Cardiac muscle cell (in vitro differentiated cells and primary cell): ENCODE measurements at regions not wholly inside any gene's neighbourhood (a gene's known extent, or its start where the extent isn't known, plus 50 kb on each side); places are given as distances from the start of the nearest gene placed in this dataset.

Source experiments
- DNase-seq, 2 donors: peaks; one replicate each; pipeline versions ENCODE4 v3.0.0 to v3.0.0-alpha.2; 2010 to 2017; ENCODE audit warnings: low read depth in 1 of 2, low spot score in 1 of 2
- H3K27ac ChIP-seq: fragments of 200-600 bp; sonication (generic); 2 replicates; pipeline ENCODE4 v1.5.1; 2016
- H3K27me3 ChIP-seq: fragments of 200-600 bp; sonication (generic); 2 replicates; pipeline ENCODE4 v1.6.0; 2016; ENCODE audit warnings: control low read depth
- H3K36me3 ChIP-seq: fragments of 200-600 bp; sonication (generic); 2 replicates; pipeline ENCODE4 v1.5.1; 2016; ENCODE audit warnings: control low read depth
- H3K4me1 ChIP-seq: fragments of 200-600 bp; sonication (generic); 2 replicates; pipeline ENCODE4 v1.8.1; 2017; ENCODE audit warnings: low read depth, mild to moderate bottlenecking, mixed run types
- H3K4me3 ChIP-seq: fragments of 200-600 bp; sonication (generic); 2 replicates; pipeline ENCODE4 v1.5.1; 2016; ENCODE audit warnings: mild to moderate bottlenecking
- H3K9me3 ChIP-seq: fragments of 200-600 bp; sonication (generic); 2 replicates; pipeline ENCODE4 v1.5.1; 2017; ENCODE audit warnings: low read depth, mild to moderate bottlenecking, control low read depth
- TF ChIP-seq, protein P1 (sequence below): IDR thresholded peaks from 2 replicates; pipeline ENCODE4 v1.5.1; 2012; ENCODE audit warnings: low read depth, mild to moderate bottlenecking, low read length

DNA sequence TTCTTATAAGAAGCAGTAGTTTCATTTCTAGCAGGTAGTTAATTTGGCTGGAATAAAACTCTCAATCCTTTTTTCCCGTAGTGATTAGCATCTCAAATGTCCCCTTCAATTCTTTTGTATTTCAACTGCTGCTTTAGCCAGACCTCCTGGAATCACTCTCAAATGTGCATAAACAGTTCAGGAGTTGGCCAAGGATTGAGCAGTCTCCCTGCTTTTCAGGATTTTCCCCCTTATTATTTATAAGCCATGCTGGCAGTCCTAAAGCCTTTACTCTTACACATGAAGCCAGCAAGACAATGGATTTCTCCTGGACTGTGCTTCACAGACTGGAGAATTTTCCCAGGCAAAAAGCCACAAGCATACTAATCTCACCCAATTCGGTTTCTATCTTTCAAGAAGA, 950.1 kb downstream of the VRK1 start:
- H3K4me3 ChIP-seq, result no peak overlapping the region
- TF ChIP-seq, protein P1, sequence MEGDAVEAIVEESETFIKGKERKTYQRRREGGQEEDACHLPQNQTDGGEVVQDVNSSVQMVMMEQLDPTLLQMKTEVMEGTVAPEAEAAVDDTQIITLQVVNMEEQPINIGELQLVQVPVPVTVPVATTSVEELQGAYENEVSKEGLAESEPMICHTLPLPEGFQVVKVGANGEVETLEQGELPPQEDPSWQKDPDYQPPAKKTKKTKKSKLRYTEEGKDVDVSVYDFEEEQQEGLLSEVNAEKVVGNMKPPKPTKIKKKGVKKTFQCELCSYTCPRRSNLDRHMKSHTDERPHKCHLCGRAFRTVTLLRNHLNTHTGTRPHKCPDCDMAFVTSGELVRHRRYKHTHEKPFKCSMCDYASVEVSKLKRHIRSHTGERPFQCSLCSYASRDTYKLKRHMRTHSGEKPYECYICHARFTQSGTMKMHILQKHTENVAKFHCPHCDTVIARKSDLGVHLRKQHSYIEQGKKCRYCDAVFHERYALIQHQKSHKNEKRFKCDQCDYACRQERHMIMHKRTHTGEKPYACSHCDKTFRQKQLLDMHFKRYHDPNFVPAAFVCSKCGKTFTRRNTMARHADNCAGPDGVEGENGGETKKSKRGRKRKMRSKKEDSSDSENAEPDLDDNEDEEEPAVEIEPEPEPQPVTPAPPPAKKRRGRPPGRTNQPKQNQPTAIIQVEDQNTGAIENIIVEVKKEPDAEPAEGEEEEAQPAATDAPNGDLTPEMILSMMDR, result no peak
- no peaks in the 10 kb centered on the region for H3K4me1 ChIP-seq
- no peaks in the 10 kb centered on the region for H3K27me3 ChIP-seq
- H3K36me3 ChIP-seq, result no peaks in the 10 kb centered on the region
- no peaks in the 10 kb centered on the region for H3K9me3 ChIP-seq
- no peak for DNase-seq
- H3K27ac ChIP-seq, result no peak overlapping the region

DNA sequence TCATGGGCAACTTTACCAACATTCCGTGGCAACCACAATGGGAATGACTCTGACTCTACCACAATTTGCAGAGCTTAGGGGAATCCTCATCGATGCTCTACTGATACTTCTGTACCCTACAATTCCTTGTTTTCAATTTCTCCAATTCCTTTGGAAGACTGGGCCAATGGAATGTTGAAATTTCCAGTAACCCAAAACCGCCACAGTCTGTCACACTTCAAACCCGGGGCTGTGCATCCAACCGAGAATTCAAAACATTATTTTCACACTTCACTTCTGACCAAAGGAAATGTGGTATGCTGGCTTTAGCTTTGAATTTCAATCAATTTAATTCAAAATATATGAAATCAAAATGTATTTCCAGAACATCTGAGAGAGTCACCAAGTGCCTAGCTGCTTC, 951.4 kb downstream of the VRK1 start:
- no peak for DNase-seq
- no peaks in the 10 kb centered on the region for H3K36me3 ChIP-seq
- H3K4me1 ChIP-seq, result no peaks in the 10 kb centered on the region
- no peaks in the 10 kb centered on the region for H3K9me3 ChIP-seq
- TF ChIP-seq, protein P1, result no peak
- H3K27ac ChIP-seq, result no peak overlapping the region
- H3K4me3 ChIP-seq, result no peak overlapping the region
- H3K27me3 ChIP-seq, result no peaks in the 10 kb centered on the region

DNA sequence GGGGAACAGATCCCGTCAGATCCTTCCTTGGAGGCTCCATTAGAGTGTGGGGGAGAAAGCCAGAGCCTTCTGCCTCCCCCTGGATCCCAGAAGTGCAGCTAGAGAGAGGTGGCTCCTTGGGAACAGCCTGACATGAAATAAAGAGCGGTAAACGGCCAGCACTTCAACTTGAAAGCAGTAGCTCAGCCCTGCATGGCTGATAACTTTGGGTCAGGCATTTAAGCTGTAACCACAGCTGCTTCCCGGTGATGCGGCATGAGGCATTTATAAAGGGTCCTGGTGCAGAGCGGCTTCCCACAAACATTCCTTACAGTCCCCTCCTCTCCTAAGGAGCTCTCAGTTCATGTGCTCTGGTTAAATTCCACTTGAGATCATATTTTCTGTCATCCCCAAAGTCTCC, 960.3 kb downstream of the VRK1 start:
- Histone ChIP-seq H3K9me3 (no peaks in the 10 kb centered on the region), H3K4me3 (no peak overlapping the region), H3K27me3 (no peaks in the 10 kb centered on the region), H3K27ac (no peak overlapping the region), H3K36me3 (no peaks in the 10 kb centered on the region), H3K4me1 (no peaks in the 10 kb centered on the region)
- peak in 1 of 2 donors; percentile 33 for DNase-seq
- TF ChIP-seq, protein P1, result no peak

DNA sequence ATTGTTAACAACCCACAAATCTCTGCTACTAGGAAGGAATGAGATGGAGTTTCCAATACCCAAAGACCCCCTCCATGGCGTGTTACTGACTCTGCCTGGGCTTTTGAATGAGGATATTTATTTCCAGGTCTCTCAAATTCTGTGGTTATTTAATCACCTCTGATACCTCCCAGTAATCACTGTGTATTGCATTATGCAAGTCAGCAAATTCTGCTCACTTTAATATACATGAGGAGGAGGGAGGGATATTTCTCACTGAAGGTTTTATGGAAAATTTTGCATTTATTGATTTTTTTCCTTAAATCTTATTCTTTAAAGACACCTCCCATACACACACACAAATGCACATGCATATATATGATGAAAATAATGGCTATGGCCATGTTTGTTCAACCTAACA, 962.9 kb downstream of the VRK1 start:
- TF ChIP-seq, protein P1, result no peak
- H3K27me3 ChIP-seq, result no peaks in the 10 kb centered on the region
- no peak overlapping the region for H3K27ac ChIP-seq
- no peak for DNase-seq
- no peaks in the 10 kb centered on the region for H3K4me1 ChIP-seq
- no peak overlapping the region for H3K4me3 ChIP-seq
- H3K9me3 ChIP-seq, result no peaks in the 10 kb centered on the region
- H3K36me3 ChIP-seq, result no peaks in the 10 kb centered on the region

DNA sequence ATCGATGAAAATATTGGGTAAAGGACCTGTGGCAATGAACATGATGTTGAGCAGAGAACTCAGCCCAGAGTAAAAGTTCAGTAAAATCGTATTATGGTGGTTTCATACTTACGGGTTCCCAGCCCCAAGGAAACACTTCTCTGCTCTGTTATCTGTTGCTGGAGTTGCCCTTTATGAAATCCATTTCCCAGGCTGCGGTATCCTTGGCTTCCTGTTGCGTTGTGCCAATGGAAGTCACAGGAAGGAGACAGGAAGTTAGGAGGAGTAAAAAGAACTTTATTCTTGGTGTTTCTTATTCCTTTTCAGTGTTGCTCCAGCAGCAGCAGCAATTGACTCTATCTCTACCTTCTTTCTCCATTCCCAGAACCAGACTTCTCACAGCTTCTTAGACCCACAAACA, 965.2 kb downstream of the VRK1 start:
- no peaks in the 10 kb centered on the region for H3K27me3 ChIP-seq
- TF ChIP-seq, protein P1, result no peak
- no peaks in the 10 kb centered on the region for H3K9me3 ChIP-seq
- no peak overlapping the region for H3K27ac ChIP-seq
- H3K36me3 ChIP-seq, result no peaks in the 10 kb centered on the region
- no peak for DNase-seq
- no peak overlapping the region for H3K4me3 ChIP-seq
- H3K4me1 ChIP-seq, result no peaks in the 10 kb centered on the region
